Endothelial cell of hepatic sinusoid (primary cell): ENCODE measurements at regions not wholly inside any gene's neighbourhood (a gene's known extent, or its start where the extent isn't known, plus 50 kb on each side); places are given as distances from the start of the nearest gene placed in this dataset.

Experiments
- in situ Hi-C: cut with HindIII; loops from 2 replicates; pipeline ENCODE4 v1.10.0; 2017; ENCODE audit warnings: low sequenced_read_pairs

- in situ Hi-C loops, result no loop called here
Measured at GRCh38 chr7:8931906-8932646, 498.7 kb downstream of the NXPH1 start.

DNA sequence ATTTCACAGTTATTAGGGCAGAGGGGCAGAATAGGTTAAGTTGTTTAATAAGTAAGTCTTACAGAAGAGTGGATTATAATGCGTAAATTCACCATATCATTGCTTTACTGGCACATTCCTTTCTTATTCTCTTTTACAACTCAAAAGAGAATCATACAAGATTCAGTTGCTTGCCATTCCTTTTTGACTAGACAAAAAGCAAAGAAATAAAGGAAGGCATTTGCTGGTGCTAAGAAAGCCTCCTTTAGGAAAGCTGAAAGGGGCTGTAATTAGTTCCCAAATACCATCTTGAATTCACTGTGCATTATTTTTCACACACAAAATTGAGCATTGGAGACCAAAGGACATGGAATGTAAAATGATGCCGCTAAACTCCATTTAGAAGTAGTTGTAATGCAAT lies 499.3 kb downstream of the NXPH1 start:
- in situ Hi-C loops, result no loop called here

GRCh38 chr7:8937204-8937603 lies 503.8 kb downstream of the NXPH1 start:
- in situ Hi-C loops, result no loop called here

- in situ Hi-C loops, result no loop called here
Measured at GRCh38 chr7:8938044-8938805, 504.8 kb downstream of the NXPH1 start.

DNA sequence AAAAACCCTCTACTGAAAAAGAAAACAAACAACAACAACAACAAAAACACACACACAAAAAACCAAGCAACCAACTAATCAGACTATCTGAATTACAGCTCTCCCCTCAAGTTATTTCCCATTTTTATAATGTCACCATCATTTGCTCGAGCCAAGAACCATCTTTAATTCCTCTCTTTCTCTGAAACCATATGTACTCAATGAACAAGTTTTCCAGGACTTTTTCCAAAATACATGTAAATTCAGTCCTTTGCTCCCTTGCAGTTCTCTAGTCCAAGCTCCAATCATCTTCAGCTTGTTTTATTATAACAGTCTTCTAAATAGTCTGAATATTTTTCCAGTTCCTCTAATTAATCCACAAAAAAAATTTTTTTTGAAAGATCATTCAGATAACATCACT lies 506.0 kb downstream of the NXPH1 start:
- in situ Hi-C loops, result no loop called here

DNA sequence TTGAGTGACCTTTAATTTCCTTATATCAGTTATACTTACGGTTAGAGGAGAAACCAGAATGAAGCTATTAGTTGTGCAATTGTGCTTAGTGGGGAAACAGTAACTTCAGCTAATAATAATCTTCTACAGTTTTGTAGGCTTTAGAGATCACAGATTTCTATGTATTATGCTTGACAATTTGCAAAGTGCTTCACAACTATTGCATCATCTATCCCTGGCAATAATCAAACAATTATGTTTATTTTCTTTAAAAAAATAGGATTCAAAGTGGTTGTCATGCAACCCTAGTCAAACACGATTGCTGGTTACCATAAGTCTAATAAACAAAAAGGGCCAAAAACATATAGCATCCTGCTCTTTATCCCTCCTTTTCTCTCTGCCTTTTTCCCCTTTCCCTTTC lies 530.3 kb downstream of the NXPH1 start:
- in situ Hi-C loops, result no loop called here

- in situ Hi-C loops, result no loop called here
Measured at GRCh38 chr7:8965177-8965576, 531.8 kb downstream of the NXPH1 start.

DNA sequence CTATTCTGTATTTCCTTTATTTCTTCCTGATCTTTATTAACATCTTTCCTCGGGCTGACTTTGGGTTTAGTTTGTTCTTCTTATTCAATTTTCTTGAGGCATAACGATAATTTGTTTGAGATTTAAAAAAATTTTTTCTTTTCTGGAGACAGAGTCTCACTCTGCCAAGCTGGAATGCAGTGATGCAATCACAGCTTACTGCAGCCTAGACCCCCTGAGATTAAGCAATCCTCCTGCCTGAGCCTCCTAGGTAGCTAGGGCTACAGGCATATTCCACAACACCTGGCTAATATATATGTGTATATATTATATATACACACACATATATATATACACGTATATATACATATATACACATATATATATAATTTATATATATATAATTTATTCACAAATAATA lies 540.2 kb downstream of the NXPH1 start:
- in situ Hi-C loops, result no loop called here

DNA sequence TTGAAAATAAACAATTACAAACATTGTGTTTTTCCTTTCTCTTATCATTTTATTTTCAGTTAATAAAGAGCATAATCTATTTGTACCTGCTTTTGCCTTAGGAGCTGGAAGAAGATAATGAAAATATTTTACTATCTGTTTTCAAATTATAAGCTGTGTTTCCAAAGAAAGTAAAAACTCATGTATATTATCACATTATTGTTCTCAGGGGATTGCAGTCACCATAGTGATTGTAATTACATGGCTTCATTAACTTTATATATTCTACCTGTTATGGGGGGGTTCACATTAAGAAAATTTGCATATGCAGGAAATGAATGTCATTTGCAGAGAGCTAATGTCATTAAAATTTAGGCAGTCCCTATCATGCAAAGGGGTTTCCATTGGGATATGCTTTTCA lies 542.3 kb downstream of the NXPH1 start:
- in situ Hi-C loops, result no loop called here

DNA sequence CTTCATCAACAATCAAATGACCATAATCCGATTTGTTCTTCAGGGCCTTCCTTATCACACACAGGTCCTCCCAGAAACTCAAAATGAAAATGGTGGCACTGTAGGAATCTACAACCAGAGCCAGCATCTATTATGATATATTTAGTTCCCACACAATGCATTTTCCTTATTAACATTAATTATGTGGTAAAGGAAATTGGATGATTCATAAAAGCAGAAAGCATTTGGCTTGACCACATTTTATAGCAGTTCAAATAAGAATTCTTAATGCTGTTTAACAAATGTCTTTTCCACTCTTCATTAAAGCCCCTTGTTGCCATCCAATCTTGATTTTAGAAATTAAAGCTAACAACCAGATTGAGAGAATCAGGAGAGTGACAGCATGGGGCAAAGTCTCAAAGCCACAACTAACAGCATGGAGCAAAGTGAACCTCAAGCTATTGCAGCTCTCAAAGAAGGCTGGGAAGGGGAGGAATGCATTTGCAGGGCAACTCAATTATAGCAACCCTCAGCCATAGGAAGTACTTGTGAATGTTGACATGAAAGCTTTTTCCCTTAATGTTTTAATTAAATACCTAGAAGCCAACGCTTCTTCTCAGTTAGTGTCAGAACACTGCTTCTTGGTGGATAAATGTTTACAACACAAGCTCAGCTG lies 549.1 kb downstream of the NXPH1 start:
- in situ Hi-C loops, result no loop called here

DNA sequence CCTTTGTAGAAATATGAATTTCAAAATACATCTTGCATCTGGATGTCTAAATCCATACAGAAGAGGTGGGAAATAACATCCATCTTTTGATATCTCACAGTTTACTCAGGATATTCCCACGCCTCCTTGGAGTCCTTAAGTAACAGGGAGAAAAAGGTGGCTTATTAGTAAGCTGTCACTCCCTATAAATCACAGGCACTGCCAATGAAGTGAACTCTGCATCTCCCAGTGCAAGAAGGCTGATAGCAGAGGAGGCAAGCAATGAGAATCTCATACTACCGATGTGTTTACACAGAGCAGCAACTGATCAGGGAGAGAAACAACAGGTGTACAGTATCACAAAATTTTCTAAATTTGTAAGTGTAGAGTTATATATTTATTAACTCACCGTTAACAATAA lies 551.8 kb downstream of the NXPH1 start:
- in situ Hi-C loops, result no loop called here

- in situ Hi-C loops, result no loop called here
Measured at GRCh38 chr7:8988267-8988666, 554.9 kb downstream of the NXPH1 start.

GRCh38 chr7:8991159-8991558 lies 557.8 kb downstream of the NXPH1 start:
- in situ Hi-C loops, result no loop called here

DNA sequence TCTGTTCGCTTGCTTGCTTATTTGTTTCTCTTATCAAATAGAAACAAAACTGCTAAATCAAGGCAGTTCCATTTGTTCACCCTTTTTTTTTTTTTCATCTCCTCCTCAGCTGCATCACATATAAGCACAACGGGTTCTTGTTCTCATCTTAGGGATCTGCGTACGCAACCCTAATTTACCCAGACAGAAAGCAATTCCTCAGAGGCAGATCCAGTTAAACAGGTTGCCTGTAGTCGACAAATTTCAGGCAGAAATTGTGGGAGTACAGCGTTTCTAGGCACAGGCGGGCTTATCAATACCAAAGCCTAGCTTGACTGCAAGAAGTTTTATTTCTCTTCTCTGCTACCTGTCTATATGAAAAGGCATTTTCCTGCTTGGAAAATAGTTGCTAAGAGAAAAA lies 565.4 kb downstream of the NXPH1 start:
- in situ Hi-C loops, result no loop called here

GRCh38 chr7:9013940-9014339 lies 580.5 kb downstream of the NXPH1 start:
- in situ Hi-C loops, result no loop called here

DNA sequence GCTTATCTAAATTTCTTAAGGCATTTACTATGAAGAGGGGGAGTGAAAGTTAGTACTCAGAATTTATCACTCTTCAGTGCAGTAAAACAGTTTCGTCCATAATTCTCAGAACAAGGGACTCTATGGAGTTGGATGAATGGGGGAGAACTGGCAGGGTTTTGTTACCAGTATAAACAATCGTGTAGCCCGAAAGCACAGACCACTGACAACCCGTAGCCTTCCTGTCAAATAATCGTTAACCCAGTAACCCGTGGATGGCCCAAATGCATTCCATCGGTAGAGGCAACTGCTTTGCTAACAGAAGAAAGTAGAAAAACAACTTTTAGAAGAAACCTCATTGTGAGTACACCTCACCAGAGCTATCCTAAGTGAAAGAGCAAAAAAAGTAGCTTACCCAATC lies 583.9 kb downstream of the NXPH1 start:
- in situ Hi-C loops, result no loop called here

DNA sequence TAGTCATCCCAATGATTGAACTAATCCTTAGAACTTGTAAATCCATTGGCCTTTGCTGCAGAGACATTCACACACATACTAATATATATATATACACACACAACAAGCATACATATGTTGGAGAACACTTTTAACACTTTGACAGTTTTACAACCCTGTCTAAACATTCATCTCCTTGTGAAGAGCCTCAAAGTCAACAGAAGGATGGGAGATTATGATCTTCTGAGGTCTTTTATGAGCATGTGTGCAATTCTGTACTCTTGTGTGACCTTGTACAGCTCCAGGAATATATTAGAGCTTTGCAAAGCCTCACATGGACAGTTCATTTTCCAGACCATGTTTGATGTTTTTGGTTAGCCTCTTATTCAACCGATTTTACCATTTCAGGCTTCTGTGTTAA lies 589.0 kb downstream of the NXPH1 start:
- in situ Hi-C loops, result no loop called here

GRCh38 chr7:9023675-9024294 lies 590.4 kb downstream of the NXPH1 start:
- in situ Hi-C loops, result no loop called here

DNA sequence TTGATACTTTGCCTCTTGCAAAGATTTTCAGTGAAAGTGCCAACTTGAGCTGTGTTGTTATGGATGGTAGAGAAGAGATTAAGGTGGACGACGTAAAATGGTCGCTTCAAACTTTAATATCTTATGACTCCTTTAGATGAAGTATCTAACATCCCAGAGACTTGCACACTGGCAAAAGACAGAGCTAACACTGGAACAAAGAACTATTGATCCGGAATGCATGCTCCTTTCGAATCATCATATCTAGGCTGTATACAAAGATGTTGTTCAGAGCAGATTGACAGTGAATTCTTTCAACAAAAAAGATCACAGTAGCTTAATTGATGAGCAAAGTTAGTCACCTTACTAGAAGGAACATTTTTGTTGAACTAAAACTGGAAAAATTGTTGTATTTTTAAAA lies 592.7 kb downstream of the NXPH1 start:
- in situ Hi-C loops, result no loop called here

DNA sequence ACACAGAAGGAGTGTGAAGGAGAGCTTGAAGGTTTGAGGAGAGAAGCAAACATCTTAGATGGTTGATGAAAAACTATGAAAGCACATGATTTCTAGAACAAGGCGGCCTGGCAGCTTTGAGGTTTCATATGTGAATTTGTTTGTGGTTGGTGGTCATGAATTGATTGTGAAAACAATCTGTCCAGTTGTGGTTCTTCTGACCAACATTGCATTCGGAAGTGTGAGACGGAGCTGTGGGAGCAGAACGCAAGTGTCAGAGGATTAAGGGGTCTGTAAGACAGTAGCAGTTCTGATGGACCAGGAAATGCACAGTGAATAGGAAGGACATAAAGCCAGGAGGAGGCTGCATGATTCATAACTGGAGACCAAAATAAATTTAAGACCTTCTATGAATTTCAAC lies 594.6 kb downstream of the NXPH1 start:
- in situ Hi-C loops, result no loop called here

GRCh38 chr7:9029681-9030530 lies 596.5 kb downstream of the NXPH1 start:
- in situ Hi-C loops, result no loop called here
